Upper lobe of left lung (tissue), 6 donors: ENCODE measurements at regions not wholly inside any gene's neighbourhood (a gene's known extent, or its start where the extent isn't known, plus 50 kb on each side); places are given as distances from the start of the nearest gene placed in this dataset.

ENCODE experiments used
- ATAC-seq, 2 donors: fragments of 200-7000 bp; cut with Tn5 transposase; one replicate each; pipeline ENCODE4 v1.9.1; 2022; ENCODE audit warnings: mild to moderate bottlenecking in 2 of 2, moderate library complexity in 2 of 2; ENCODE audit not compliant: low FRiP score in 2 of 2
- DNase-seq, 2 donors: peaks; one replicate each; pipeline ENCODE4 v3.0.0-alpha.2; 2019 to 2020
- H3K27ac ChIP-seq, 4 donors: fragments of 200-600 bp; sonication (generic); one replicate each; pipeline ENCODE4 v1.5.1; 2016 to 2019
- H3K27me3 ChIP-seq, 4 donors: fragments of 200-600 bp; sonication (generic); one replicate each; pipeline ENCODE4 v1.5.1; 2017 to 2019
- H3K36me3 ChIP-seq, 4 donors: fragments of 200-600 bp; sonication (generic); one replicate each; pipeline ENCODE4 v1.5.1; 2016 to 2019
- H3K4me1 ChIP-seq, 4 donors: fragments of 200-600 bp; sonication (generic); one replicate each; pipeline ENCODE4 v1.5.1; 2018 to 2019
- H3K4me3 ChIP-seq, 4 donors: fragments of 200-600 bp; sonication (generic); one replicate each; pipeline ENCODE4 v1.5.1; 2017 to 2019; ENCODE audit warnings: mild to moderate bottlenecking in 2 of 4, moderate library complexity in 1 of 4
- H3K9me3 ChIP-seq, 4 donors: fragments of 200-600 bp; sonication (generic); one replicate each; pipeline ENCODE4 v1.5.1; 2018 to 2019
- EP300 ChIP-seq, 4 donors: sonication (generic); formaldehyde crosslinking; IDR thresholded peaks; one replicate each; pipeline ENCODE4 v1.5.1; 2017; ENCODE audit warnings: antibody characterized with exemption in 4 of 4, control low read depth in 2 of 4
- POLR2A ChIP-seq, 4 donors: fragments of 450-650 bp; IDR thresholded peaks; one replicate each; pipeline ENCODE4 v1.5.1; 2016 to 2017; ENCODE audit warnings: antibody characterized with exemption in 4 of 4, mild to moderate bottlenecking in 2 of 4
- POLR2AphosphoS5 ChIP-seq, 2 donors: sonication (generic); formaldehyde crosslinking; IDR thresholded peaks; one replicate each; pipeline ENCODE4 v1.5.1; 2017; ENCODE audit warnings: antibody characterized with exemption in 2 of 2
- WGBS, 2 donors: methylation state at CpG; one replicate each; pipeline ENCODE4 v1.1.5; 2017 to 2018; 5-methylcytosine and 5-hydroxymethylcytosine counted together
- TF ChIP-seq, protein P1 (sequence below), 6 experiments: fragments of 450-650 bp in 4 of 6; fragments of 200-600 bp in 2 of 6; sonication (generic) in 2 of 6; IDR thresholded peaks; one replicate each; pipeline ENCODE4 v1.5.1; 2016 to 2019; ENCODE audit warnings: antibody characterized with exemption in 6 of 6
- donor health status: DM: no; HTN: no; CAD: no; lungs with moderate emphysema.
- donor health status: DM: no; HTN: yes; CAD: no; lungs with severe emphysema.

DNA sequence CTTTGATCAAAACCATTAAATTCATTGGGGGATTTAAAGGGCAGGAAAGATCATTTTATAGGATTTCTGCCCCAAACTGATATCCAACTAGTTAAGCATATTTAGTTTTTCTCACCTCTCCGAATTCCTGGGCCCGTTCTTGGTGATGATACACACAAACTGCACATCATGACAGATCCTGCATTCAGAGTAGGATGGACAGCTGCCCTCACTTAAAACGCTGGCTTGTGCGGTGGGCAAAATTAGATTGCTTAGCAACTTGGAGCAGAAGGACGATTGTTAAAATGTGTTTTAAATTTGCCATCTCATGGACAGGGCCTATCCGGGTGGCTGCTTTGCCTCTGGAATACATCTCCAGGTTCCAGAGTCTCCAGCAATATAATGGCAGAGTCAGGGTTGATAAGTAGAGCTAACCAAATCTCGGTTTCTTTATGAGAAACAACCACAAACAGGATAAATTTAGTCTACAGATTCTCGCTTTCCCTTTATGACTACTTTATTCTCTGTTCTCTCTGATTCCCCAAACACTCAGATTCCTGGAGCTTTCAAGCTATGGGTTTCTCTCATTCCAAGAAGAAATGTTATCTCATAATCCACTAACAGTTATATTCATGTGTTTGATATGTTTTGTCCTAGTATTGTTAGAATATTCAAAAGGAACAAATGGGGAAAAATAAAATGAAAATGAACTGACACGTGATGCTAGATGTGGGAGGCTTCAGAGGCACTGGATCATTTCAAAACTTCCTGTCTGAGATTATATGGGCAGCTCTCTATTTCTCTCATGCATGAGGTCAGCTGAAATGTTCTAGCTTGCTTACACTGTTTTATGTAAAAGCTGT, 1014.1 kb upstream of the SEMA6D start:
- Histone ChIP-seq H3K4me3 (no peak overlapping the region), H3K4me1 (no peaks in the 10 kb centered on the region), H3K27ac (no peak overlapping the region), H3K36me3 (no peaks in the 10 kb centered on the region), H3K9me3 (no peaks in the 10 kb centered on the region), H3K27me3 (no peaks in the 10 kb centered on the region)
- DNase-seq = no peak
- ATAC-seq = no peak
- TF ChIP-seq, protein P1, sequence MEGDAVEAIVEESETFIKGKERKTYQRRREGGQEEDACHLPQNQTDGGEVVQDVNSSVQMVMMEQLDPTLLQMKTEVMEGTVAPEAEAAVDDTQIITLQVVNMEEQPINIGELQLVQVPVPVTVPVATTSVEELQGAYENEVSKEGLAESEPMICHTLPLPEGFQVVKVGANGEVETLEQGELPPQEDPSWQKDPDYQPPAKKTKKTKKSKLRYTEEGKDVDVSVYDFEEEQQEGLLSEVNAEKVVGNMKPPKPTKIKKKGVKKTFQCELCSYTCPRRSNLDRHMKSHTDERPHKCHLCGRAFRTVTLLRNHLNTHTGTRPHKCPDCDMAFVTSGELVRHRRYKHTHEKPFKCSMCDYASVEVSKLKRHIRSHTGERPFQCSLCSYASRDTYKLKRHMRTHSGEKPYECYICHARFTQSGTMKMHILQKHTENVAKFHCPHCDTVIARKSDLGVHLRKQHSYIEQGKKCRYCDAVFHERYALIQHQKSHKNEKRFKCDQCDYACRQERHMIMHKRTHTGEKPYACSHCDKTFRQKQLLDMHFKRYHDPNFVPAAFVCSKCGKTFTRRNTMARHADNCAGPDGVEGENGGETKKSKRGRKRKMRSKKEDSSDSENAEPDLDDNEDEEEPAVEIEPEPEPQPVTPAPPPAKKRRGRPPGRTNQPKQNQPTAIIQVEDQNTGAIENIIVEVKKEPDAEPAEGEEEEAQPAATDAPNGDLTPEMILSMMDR (IDR thresholded peaks at IDR 0.05) = no peak
- TF ChIP-seq POLR2A (IDR thresholded peaks at IDR 0.05) = no peak
- no peak for TF ChIP-seq POLR2AphosphoS5 (IDR thresholded peaks at IDR 0.05)
- TF ChIP-seq EP300 (IDR thresholded peaks at IDR 0.05) = no peak
- 79 to 84% methylated on average over 9 of the region's 9 CpGs for WGBS, 2 donors

DNA sequence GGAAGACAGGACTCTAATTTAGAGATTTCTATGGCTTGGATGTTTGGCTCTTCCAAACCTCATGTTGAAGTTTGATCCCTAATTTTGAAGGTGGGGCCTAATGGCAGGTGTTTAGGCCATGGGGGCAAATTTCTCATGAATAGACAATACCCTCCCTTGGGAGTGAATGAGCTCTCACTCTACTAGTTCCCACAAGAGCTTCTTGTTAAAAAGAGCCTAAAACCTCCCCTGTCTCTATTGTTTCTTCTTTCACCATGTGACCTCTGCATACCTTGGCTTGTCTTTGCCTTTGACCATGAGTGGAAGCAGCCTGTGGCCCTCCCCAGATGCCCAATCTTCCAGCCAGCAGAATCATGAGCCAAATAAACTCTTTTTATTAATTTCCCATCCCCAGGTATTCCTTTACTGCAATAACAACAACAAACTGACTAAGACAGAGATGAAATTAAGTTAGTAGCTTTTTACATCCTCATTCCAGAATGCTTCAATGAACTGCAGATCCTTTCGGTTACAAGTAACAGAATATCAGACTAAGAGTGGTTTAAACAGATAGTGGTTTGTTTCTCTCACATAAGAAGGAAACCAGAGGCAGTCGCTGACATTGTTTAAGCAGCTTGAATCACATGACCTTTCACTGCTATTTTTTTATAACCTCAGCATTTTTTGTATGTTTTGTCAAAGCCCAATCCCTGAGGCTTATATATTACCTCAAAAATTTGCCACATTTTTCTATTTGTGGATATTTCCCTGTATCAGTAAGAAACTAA, 1013.3 kb upstream of the SEMA6D start:
- no peak for DNase-seq
- H3K36me3 ChIP-seq = no peaks in the 10 kb centered on the region
- TF ChIP-seq EP300 (IDR thresholded peaks at IDR 0.05) = no peak
- TF ChIP-seq POLR2AphosphoS5 (IDR thresholded peaks at IDR 0.05) = no peak
- TF ChIP-seq, protein P1 (IDR thresholded peaks at IDR 0.05) = no peak
- TF ChIP-seq POLR2A (IDR thresholded peaks at IDR 0.05) = no peak
- H3K4me3 ChIP-seq = no peak overlapping the region
- no peak overlapping the region for H3K27ac ChIP-seq
- no peaks in the 10 kb centered on the region for H3K4me1 ChIP-seq
- H3K9me3 ChIP-seq = no peaks in the 10 kb centered on the region
- H3K27me3 ChIP-seq = no peaks in the 10 kb centered on the region
- ATAC-seq = no peak
- 65 to 70% methylated on average over 2 of the region's 2 CpGs for WGBS, 2 donors

DNA sequence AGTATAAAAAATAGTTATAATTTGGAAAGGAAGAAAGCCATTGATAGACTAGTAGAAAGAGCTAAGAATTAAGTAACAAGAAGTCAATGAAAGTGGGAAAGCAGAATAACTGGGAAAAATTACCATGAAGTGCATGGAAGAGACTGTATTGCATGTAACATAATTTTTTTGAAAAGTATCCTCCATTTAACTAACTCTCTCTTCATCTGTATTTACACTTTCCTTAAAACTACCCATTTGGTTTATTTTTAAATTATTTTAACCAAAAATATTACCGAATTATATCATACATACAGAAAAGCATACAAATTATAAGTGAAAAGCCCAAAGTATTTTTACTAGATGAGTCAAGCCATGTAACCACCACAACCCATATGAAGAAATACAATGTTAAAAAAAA, 1009.9 kb upstream of the SEMA6D start:
- no peaks in the 10 kb centered on the region for H3K36me3 ChIP-seq
- TF ChIP-seq POLR2A (IDR thresholded peaks at IDR 0.05) (no peak), EP300 (IDR thresholded peaks at IDR 0.05) (no peak), POLR2AphosphoS5 (IDR thresholded peaks at IDR 0.05) (no peak)
- TF ChIP-seq, protein P1 (IDR thresholded peaks at IDR 0.05) = no peak
- 80 to 88% methylated on average over 1 of the region's 1 CpG for WGBS, 2 donors

DNA sequence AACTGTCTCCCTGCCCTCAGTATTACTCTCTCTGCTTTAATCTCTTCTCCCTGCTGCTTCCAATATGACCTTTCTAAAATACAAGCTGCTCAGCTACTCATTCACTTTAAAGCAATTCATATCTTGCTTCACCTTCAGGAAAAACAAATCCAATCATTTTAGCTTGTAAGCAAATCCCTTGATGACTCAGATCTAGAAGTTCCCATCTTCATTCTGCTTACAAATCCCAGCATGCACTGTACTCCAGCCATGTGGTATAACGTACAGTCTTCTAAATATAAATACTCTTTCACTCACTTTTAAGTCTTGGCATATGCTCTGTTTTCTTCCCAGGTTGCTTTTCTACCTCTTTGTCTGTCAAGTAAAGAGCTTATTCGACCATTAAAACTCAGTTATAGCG, 1009.1 kb upstream of the SEMA6D start:
- Histone ChIP-seq H3K27ac (no peak overlapping the region), H3K4me3 (no peak overlapping the region), H3K4me1 (no peaks in the 10 kb centered on the region), H3K27me3 (no peaks in the 10 kb centered on the region), H3K36me3 (no peaks in the 10 kb centered on the region), H3K9me3 (no peaks in the 10 kb centered on the region)
- DNase-seq = no peak
- TF ChIP-seq EP300 (IDR thresholded peaks at IDR 0.05) = no peak
- no peak for TF ChIP-seq POLR2A (IDR thresholded peaks at IDR 0.05)
- no peak for TF ChIP-seq POLR2AphosphoS5 (IDR thresholded peaks at IDR 0.05)
- TF ChIP-seq, protein P1 (IDR thresholded peaks at IDR 0.05) = no peak
- ATAC-seq = no peak
- WGBS, 2 donors = 55 to 68% methylated on average over 3 of the region's 3 CpGs

More for the DNA sequence above, 1009.9 kb upstream of the SEMA6D start:
- no peaks in the 10 kb centered on the region for H3K9me3 ChIP-seq
- no peaks in the 10 kb centered on the region for H3K4me1 ChIP-seq
- DNase-seq (no peak), ATAC-seq (no peak)
- H3K27me3 ChIP-seq = no peaks in the 10 kb centered on the region
- no peak overlapping the region for H3K27ac ChIP-seq
- no peak overlapping the region for H3K4me3 ChIP-seq
